ENCODE measurements at regions not wholly inside any gene's neighbourhood (a gene's known extent, or its start where the extent isn't known, plus 50 kb on each side); places are given as distances from the start of the nearest gene placed in this dataset.

GRCh38 chr17:74043976-74044375 is 159.5 kb upstream of the RPL38 start:
- DNase-seq (ENCODE audit: low read depth in 2 of 2): no peak

GRCh38 chr17:74045608-74046280 is 157.7 kb upstream of the RPL38 start:
- DNase-seq (ENCODE audit: low read depth in 2 of 2): no peak

GRCh38 chr17:74049167-74049966 is 154.1 kb upstream of the RPL38 start:
- DNase-seq (ENCODE audit: low read depth in 2 of 2): no peak

GRCh38 chr17:74049967-74050458 is 153.5 kb upstream of the RPL38 start:
- no peak for DNase-seq (ENCODE audit: low read depth in 2 of 2)

- no peak for DNase-seq (ENCODE audit: low read depth in 2 of 2)
Measured at GRCh38 chr17:74051348-74051747, 152.1 kb upstream of the RPL38 start.

GRCh38 chr17:74052993-74053711 is 150.3 kb upstream of the RPL38 start:
- DNase-seq (ENCODE audit: low read depth in 2 of 2): no peak

GRCh38 chr17:74053712-74054078 is 149.8 kb upstream of the RPL38 start:
- DNase-seq (ENCODE audit: low read depth in 2 of 2): no peak

- no peak for DNase-seq (ENCODE audit: low read depth in 2 of 2)
Measured at GRCh38 chr17:74054249-74054648, 149.2 kb upstream of the RPL38 start.

GRCh38 chr17:74055508-74056160 is 147.8 kb upstream of the RPL38 start:
- no peak for DNase-seq (ENCODE audit: low read depth in 2 of 2)

- DNase-seq (ENCODE audit: low read depth in 2 of 2): no peak
Measured at GRCh38 chr17:74059479-74060240, 143.8 kb upstream of the RPL38 start.

- DNase-seq (ENCODE audit: low read depth in 2 of 2): no peak
Measured at GRCh38 chr17:74061758-74062157, 141.7 kb upstream of the RPL38 start.

GRCh38 chr17:74062234-74062633 is 141.2 kb upstream of the RPL38 start:
- no peak for DNase-seq (ENCODE audit: low read depth in 2 of 2)

GRCh38 chr17:74063439-74063838 is 140.0 kb upstream of the RPL38 start:
- DNase-seq (ENCODE audit: low read depth in 2 of 2): no peak

- no peak for DNase-seq (ENCODE audit: low read depth in 2 of 2)
Measured at GRCh38 chr17:74070374-74070773, 133.1 kb upstream of the RPL38 start.

- DNase-seq (ENCODE audit: low read depth in 2 of 2): no peak
Measured at GRCh38 chr17:74070998-74071679, 132.3 kb upstream of the RPL38 start.

- DNase-seq (ENCODE audit: low read depth in 2 of 2): no peak
Measured at GRCh38 chr17:74072340-74072739, 131.1 kb upstream of the RPL38 start.

GRCh38 chr17:74076446-74076845 is 127.0 kb upstream of the RPL38 start:
- DNase-seq (ENCODE audit: low read depth in 2 of 2): no peak

- DNase-seq (ENCODE audit: low read depth in 2 of 2): no peak
Measured at GRCh38 chr17:74077231-74077630, 126.2 kb upstream of the RPL38 start.

- DNase-seq (ENCODE audit: low read depth in 2 of 2): no peak
Measured at GRCh38 chr17:74078363-74078941, 125.0 kb upstream of the RPL38 start.
